H9 (cell line): ENCODE measurements at regions not wholly inside any gene's neighbourhood (a gene's known extent, or its start where the extent isn't known, plus 50 kb on each side); places are given as distances from the start of the nearest gene placed in this dataset.

Source experiments
- DNase-seq: peaks from one replicate; pipeline ENCODE4 v3.0.0-alpha.2; 2017
- H2AFZ ChIP-seq: one replicate; pipeline ENCODE4 v1.6.1; 2013; ENCODE audit warnings: mild to moderate bottlenecking, low read length, control low read depth, moderate library complexity
- H2AK5ac ChIP-seq: 2 replicates; pipeline ENCODE4 v1.6.1; 2013; ENCODE audit warnings: low read length, control low read depth, mixed read lengths; ENCODE audit not compliant: insufficient read length
- H2BK120ac ChIP-seq: one replicate; pipeline ENCODE4 v1.6.1; 2013; ENCODE audit warnings: low read depth, mild to moderate bottlenecking, low read length, control low read depth, inconsistent platforms; ENCODE audit not compliant: poor library complexity, severe bottlenecking
- H2BK12ac ChIP-seq: 2 replicates; pipeline ENCODE4 v1.6.1; 2013; ENCODE audit warnings: low read length, control low read depth, mixed read lengths, low read depth; ENCODE audit not compliant: insufficient read length
- H2BK15ac ChIP-seq: 2 replicates; pipeline ENCODE4 v1.6.1; 2013; ENCODE audit warnings: low read depth, low read length, control low read depth
- H2BK20ac ChIP-seq: one replicate; pipeline ENCODE4 v1.6.1; 2013; ENCODE audit warnings: low read depth, mild to moderate bottlenecking, low read length, control low read depth, inconsistent platforms; ENCODE audit not compliant: poor library complexity, severe bottlenecking
- H2BK5ac ChIP-seq: 2 replicates; pipeline ENCODE4 v1.6.1; 2013; ENCODE audit warnings: low read length, control low read depth, mixed read lengths; ENCODE audit not compliant: insufficient read length
- H3K14ac ChIP-seq: 2 replicates; pipeline ENCODE4 v1.6.1; 2013; ENCODE audit warnings: low read length, control low read depth; ENCODE audit not compliant: insufficient read depth
- H3K18ac ChIP-seq: 2 replicates; pipeline ENCODE4 v1.6.1; 2013; ENCODE audit warnings: low read depth, mild to moderate bottlenecking, mixed read lengths, low read length, control low read depth; ENCODE audit not compliant: insufficient read length
- H3K23ac ChIP-seq: 2 replicates; pipeline ENCODE4 v1.6.1; 2013; ENCODE audit warnings: low read length, control low read depth, mixed read lengths, low read depth; ENCODE audit not compliant: insufficient read length
- H3K23me2 ChIP-seq: 2 replicates; pipeline ENCODE4 v1.6.1; 2013; ENCODE audit warnings: low read depth, mild to moderate bottlenecking, mixed read lengths, low read length, control low read depth; ENCODE audit not compliant: insufficient read length, poor library complexity, severe bottlenecking
- H3K27ac ChIP-seq: 2 replicates; pipeline ENCODE4 v1.5.1; 2013; ENCODE audit warnings: low read length, control low read depth, mixed read lengths, low read depth; ENCODE audit not compliant: insufficient read length
- H3K27me3 ChIP-seq: 2 replicates; pipeline ENCODE4 v1.6.1; 2013; ENCODE audit warnings: low read length, control low read depth, inconsistent platforms; ENCODE audit not compliant: insufficient read depth
- H3K4ac ChIP-seq: 2 replicates; pipeline ENCODE4 v1.6.1; 2013; ENCODE audit warnings: low read depth, mild to moderate bottlenecking, control low read depth, inconsistent platforms, low read length, moderate library complexity
- H3K4me1 ChIP-seq: 2 replicates; pipeline ENCODE4 v1.6.1; 2013; ENCODE audit warnings: low read length, control low read depth, inconsistent platforms; ENCODE audit not compliant: insufficient read depth
- H3K4me2 ChIP-seq: 2 replicates; pipeline ENCODE4 v1.6.1; 2013; ENCODE audit warnings: low read length, control low read depth, mixed read lengths; ENCODE audit not compliant: insufficient read length, insufficient read depth
- H3K56ac ChIP-seq: 2 replicates; pipeline ENCODE4 v1.6.1; 2013; ENCODE audit warnings: low read depth, mild to moderate bottlenecking, mixed read lengths, low read length, control low read depth; ENCODE audit not compliant: insufficient read length
- H3K79me1 ChIP-seq: 2 replicates; pipeline ENCODE4 v1.6.1; 2013; ENCODE audit warnings: low read depth, mild to moderate bottlenecking, moderate library complexity, low read length, control low read depth, inconsistent platforms; ENCODE audit not compliant: insufficient read depth, poor library complexity, severe bottlenecking
- H3K79me2 ChIP-seq: 2 replicates; pipeline ENCODE4 v1.6.1; 2013; ENCODE audit warnings: low read length, control low read depth, inconsistent platforms; ENCODE audit not compliant: insufficient read depth
- H3K9ac ChIP-seq: 2 replicates; pipeline ENCODE4 v1.6.1; 2013; ENCODE audit warnings: low read length, control low read depth, mixed read lengths; ENCODE audit not compliant: insufficient read length; ENCODE audit errors: extremely low read depth
- H3K9me3 ChIP-seq: one replicate; pipeline ENCODE4 v1.6.1; 2013; ENCODE audit warnings: low read depth, low read length, inconsistent platforms; ENCODE audit not compliant: control insufficient read depth
- H3T11ph ChIP-seq: one replicate; pipeline ENCODE4 v1.6.1; 2013; ENCODE audit warnings: mild to moderate bottlenecking, low read length, control low read depth, inconsistent platforms
- H4K20me1 ChIP-seq: one replicate; pipeline ENCODE4 v1.6.1; 2013; ENCODE audit not compliant: control insufficient read depth, insufficient read length, insufficient read depth
- H4K5ac ChIP-seq: 2 replicates; pipeline ENCODE4 v1.6.1; 2013; ENCODE audit warnings: low read depth, mild to moderate bottlenecking, mixed read lengths, low read length, control low read depth; ENCODE audit not compliant: insufficient read length
- H4K8ac ChIP-seq: replicated peaks from 2 replicates; pipeline ENCODE4 v1.6.1; 2013; ENCODE audit warnings: low read length, control low read depth, mixed read lengths, low read depth; ENCODE audit not compliant: insufficient read length
- H4K91ac ChIP-seq: 2 replicates; pipeline ENCODE4 v1.6.1; 2013; ENCODE audit warnings: low read depth, mild to moderate bottlenecking, moderate library complexity, mixed read lengths, low read length, control low read depth; ENCODE audit not compliant: insufficient read length
- H3K27ac Mint-ChIP-seq, 3 experiments: 2 replicates in 2 of 3; 3 replicates in 1 of 3; pipeline ENCODE4 v1.8.0; 2020 to 2021; ENCODE audit warnings: mixed read lengths in 3 of 3, mild to moderate bottlenecking in 1 of 3, moderate library complexity in 1 of 3
- H3K27me3 Mint-ChIP-seq: 2 replicates; pipeline ENCODE4 v1.8.0; 2021; ENCODE audit warnings: low read depth, mild to moderate bottlenecking, moderate library complexity, mixed read lengths
- H3K36me3 Mint-ChIP-seq, 3 experiments: 2 replicates in 2 of 3; 3 replicates in 1 of 3; pipeline ENCODE4 v1.8.0; 2020 to 2021; ENCODE audit warnings: low read depth in 3 of 3, mixed read lengths in 3 of 3; ENCODE audit not compliant: insufficient read depth in 1 of 3
- H3K4me1 Mint-ChIP-seq, 2 experiments: 2 replicates each; pipeline ENCODE4 v1.8.0; 2020; ENCODE audit warnings: mixed read lengths in 2 of 2
- H3K4me3 Mint-ChIP-seq, 2 experiments: 2 replicates in 1 of 2; 3 replicates in 1 of 2; pipeline ENCODE4 v1.8.0; 2020 to 2021; ENCODE audit warnings: mild to moderate bottlenecking in 2 of 2, mixed read lengths in 2 of 2, moderate library complexity in 1 of 2
- H3K9me3 Mint-ChIP-seq, 2 experiments: 2 replicates in 1 of 2; 3 replicates in 1 of 2; pipeline ENCODE4 v1.8.0; 2020; ENCODE audit warnings: mild to moderate bottlenecking in 2 of 2, mixed read lengths in 2 of 2, moderate library complexity in 1 of 2
- WGBS: extraction: QIAGEN DNeasy Blood & Tissue Kit; methylation state at CpG from one replicate; pipeline ENCODE4 v1.1.7; 2013; ENCODE audit warnings: missing lambda C conversion rate, low lambda C conversion rate, mixed read lengths; ENCODE audit not compliant: insufficient read length; ENCODE audit errors: extremely low coverage; 5-methylcytosine and 5-hydroxymethylcytosine counted together
- TF ChIP-seq, protein P1 (sequence below): fragments of 200-600 bp; sonication (generic); conservative IDR thresholded peaks from 3 replicates; pipeline ENCODE4 v1.8.0; 2021; ENCODE audit warnings: antibody characterized with exemption, mild to moderate bottlenecking

- no peak overlapping the region for H3K4ac ChIP-seq
- no CpG with 5 or more reads among the region's 2 CpGs for WGBS
- no peak overlapping the region for H2BK5ac ChIP-seq
- Mint-ChIP-seq H3K27me3 (peaks cover 5% of the 10 kb centered on the region; the same call in 1 of the 2 replicates), H3K27ac (no peak overlapping the region; a peak in 1 of 7 replicates), H3K4me1 (peaks cover 20 to 30% of the 10 kb centered on the region in 2 experiments), H3K9me3 (no peaks in the 10 kb centered on the region), H3K36me3 (no peaks in the 10 kb centered on the region), H3K4me3 (no peak overlapping the region)
- no peak overlapping the region for H2BK15ac ChIP-seq
- no peaks in the 10 kb centered on the region; the same call in 1 of the 2 replicates for H3K4me1 ChIP-seq
- no peak overlapping the region for H3K23ac ChIP-seq
- H3K23me2 ChIP-seq, result no peaks in the 10 kb centered on the region
- no peaks in the 10 kb centered on the region for H3K9me3 ChIP-seq
- no peak overlapping the region for H2AFZ ChIP-seq
- no peak overlapping the region for H3K4me2 ChIP-seq
- no peak overlapping the region for H2AK5ac ChIP-seq
- H2BK20ac ChIP-seq, result no peak overlapping the region
- H2BK120ac ChIP-seq, result no peak overlapping the region
- H4K5ac ChIP-seq, result no peak overlapping the region
- H4K91ac ChIP-seq, result no peak overlapping the region
- TF ChIP-seq, protein P1, sequence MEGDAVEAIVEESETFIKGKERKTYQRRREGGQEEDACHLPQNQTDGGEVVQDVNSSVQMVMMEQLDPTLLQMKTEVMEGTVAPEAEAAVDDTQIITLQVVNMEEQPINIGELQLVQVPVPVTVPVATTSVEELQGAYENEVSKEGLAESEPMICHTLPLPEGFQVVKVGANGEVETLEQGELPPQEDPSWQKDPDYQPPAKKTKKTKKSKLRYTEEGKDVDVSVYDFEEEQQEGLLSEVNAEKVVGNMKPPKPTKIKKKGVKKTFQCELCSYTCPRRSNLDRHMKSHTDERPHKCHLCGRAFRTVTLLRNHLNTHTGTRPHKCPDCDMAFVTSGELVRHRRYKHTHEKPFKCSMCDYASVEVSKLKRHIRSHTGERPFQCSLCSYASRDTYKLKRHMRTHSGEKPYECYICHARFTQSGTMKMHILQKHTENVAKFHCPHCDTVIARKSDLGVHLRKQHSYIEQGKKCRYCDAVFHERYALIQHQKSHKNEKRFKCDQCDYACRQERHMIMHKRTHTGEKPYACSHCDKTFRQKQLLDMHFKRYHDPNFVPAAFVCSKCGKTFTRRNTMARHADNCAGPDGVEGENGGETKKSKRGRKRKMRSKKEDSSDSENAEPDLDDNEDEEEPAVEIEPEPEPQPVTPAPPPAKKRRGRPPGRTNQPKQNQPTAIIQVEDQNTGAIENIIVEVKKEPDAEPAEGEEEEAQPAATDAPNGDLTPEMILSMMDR, result no peak
- no peak overlapping the region for H4K8ac ChIP-seq
- H3K14ac ChIP-seq, result no peak overlapping the region
- H2BK12ac ChIP-seq, result no peak overlapping the region
- no peak overlapping the region for H3K27ac ChIP-seq
- no peaks in the 10 kb centered on the region for H3K27me3 ChIP-seq
- H3K18ac ChIP-seq, result no peak overlapping the region
- H3K79me1 ChIP-seq, result no peaks in the 10 kb centered on the region
- DNase-seq, result no peak
- H3K79me2 ChIP-seq, result no peaks in the 10 kb centered on the region
- no peak overlapping the region for H3K56ac ChIP-seq
- no peak overlapping the region for H3K9ac ChIP-seq
- H4K20me1 ChIP-seq, result no peaks in the 10 kb centered on the region
- no peak overlapping the region for H3T11ph ChIP-seq
Observed at GRCh38 chr7:47652591-47652990, 70.7 kb upstream of the TNS3 start.
